Tibial nerve (tissue), 3 donors: ENCODE measurements at regions not wholly inside any gene's neighbourhood (a gene's known extent, or its start where the extent isn't known, plus 50 kb on each side); places are given as distances from the start of the nearest gene placed in this dataset.

ENCODE experiments used
- CTCF ChIP-seq, 5 experiments: fragments of 200-600 bp in 3 of 5; fragments of 450-650 bp in 2 of 5; sonication (generic) in 3 of 5; IDR thresholded peaks; one replicate each; pipeline ENCODE4 v1.5.1; 2016 to 2019; ENCODE audit warnings: antibody characterized with exemption in 5 of 5, mild to moderate bottlenecking in 3 of 5, moderate library complexity in 2 of 5
- POLR2A ChIP-seq, 2 donors: fragments of 450-650 bp; IDR thresholded peaks; one replicate each; pipeline ENCODE4 v1.6.1; 2017; ENCODE audit warnings: antibody characterized with exemption in 2 of 2, mild to moderate bottlenecking in 2 of 2, moderate library complexity in 2 of 2

- TF ChIP-seq CTCF (IDR thresholded peaks at IDR 0.05) (no peak), POLR2A (IDR thresholded peaks at IDR 0.05) (no peak)
Observed at GRCh38 chr9:89730715-89731114, 125.9 kb downstream of the GADD45G start.
